HG03066 (cell line): ENCODE measurements at regions not wholly inside any gene's neighbourhood (a gene's known extent, or its start where the extent isn't known, plus 50 kb on each side); places are given as distances from the start of the nearest gene placed in this dataset.

Experiments
- ATAC-seq: cut with Tn5 transposase; IDR thresholded peaks from one replicate; pipeline ENCODE4 v1.9.1; 2021; ENCODE audit warnings: low read depth; ENCODE audit not compliant: unreplicated experiment

DNA sequence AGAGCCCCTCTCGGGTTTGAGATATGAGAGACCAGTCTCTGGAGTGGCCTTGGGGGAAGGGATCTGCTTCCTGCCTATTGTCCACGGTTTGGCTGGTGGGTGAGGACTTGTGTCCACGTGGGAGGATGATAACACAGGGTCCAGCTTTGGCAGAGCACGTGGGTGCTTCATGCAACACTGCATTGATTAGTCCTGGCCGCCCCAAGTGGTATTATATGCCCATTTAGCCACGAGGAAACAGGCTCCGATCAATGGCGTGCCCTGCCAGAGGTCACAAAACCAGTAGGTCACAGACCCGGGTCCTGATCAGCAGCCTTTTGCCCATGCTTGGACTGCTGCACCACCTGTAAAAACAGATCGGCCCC is 141.6 kb downstream of the RGS9 start:
- no peak for ATAC-seq

DNA sequence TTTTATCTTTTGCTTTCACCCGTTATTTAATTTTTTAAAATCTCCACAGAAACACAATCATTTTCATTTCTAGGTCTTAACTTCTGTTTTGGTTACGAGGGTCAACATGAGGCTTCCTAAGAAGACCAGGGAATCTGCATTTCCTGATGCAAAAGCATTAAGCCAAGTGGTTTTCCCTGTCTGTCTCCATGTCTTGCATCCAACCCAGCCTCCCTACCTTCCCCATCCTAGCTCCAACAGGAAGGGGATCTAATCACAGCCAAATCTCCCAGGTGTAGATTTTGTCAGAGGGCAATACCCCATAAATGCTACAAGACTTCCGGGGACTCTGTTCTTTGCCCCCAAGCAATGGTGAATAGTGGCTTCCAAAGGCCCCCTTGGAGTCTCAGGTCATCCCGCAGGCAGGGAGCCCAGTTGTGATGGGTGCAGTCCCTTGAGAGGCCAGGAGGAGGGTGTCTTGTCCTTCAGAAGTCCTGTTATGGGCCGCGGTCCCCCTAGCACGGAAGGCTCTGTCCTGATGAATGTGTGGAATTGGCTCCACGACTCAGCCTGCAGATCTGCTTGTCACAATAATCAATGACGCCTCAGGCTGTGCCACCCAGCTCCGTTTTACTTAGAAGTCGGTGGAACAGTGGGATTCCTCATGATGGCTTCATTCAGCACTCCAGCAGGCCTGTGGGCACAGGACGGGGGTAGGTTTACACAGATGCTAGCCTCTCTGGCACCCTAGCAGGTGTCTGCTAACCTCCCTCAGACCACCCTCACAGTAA is 141.1 kb downstream of the RGS9 start:
- ATAC-seq = no peak

DNA sequence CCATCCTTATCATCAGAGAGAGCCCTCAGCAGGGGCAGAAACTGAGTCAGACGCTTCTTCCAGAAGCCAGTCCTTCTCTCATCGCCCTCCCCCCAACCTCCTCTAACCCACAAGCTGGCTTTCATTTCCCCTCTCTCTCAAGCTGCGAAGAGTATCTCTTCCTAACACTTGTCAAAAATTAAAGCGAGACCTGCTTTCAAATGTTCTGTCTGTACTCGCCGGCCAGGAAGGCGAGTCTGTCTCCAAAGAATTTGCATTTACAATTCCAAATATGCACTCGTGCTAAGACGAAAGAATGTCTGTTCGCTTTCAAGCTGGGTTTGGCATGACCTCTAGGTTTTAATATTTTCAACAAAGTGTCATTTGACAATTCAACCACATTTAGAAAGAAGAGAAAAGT is 140.4 kb downstream of the RGS9 start:
- no peak for ATAC-seq
